Stimulated activated CD8-positive, alpha-beta memory T cell treated with anti-CD3 and anti-CD28 coated beads, Interleukin-15, amount 100 ng/mL, for 48 hours (primary cell): ENCODE measurements at regions not wholly inside any gene's neighbourhood (a gene's known extent, or its start where the extent isn't known, plus 50 kb on each side); places are given as distances from the start of the nearest gene placed in this dataset.
"Not testable (repeated sequence)": the region's sequence is repeated elsewhere in the genome, so short reads cannot be mapped to it uniquely, and the experiment has no call there.

Source experiments
- DNase-seq, 2 donors: peaks; one replicate each; pipeline ENCODE4 v3.0.0-alpha.2; 2020; ENCODE audit warnings: low read depth in 2 of 2

DNA sequence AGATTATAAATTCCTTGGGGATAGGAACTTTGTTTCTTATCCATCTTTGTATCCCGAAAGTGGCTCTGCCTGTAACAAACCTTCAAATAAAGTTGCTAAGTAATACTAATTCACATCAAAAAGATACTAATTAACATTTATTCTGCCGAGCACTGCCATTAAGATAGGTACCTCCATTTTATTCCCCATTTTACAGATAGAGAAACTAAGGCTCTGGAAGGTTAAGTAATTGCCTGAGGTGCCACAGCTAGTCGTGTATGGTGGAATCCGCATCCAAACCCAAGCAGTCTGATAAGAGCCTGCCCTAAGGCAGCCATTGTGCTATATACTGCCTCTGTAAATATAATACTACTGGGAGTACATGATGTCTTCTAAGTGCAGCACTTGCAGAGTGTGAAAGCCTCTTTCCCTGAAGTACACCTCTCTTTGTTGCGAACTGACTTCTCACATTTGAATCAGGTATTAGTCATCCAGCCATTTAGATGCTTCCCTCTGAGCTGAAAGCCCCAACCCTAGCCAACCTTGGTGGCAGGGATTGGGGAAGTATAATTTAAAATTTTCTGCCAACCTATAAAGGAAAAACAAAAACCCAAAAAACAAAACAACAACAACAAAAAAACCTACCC is 78.5 kb upstream of the CHD2 start:
- no peak for DNase-seq

DNA sequence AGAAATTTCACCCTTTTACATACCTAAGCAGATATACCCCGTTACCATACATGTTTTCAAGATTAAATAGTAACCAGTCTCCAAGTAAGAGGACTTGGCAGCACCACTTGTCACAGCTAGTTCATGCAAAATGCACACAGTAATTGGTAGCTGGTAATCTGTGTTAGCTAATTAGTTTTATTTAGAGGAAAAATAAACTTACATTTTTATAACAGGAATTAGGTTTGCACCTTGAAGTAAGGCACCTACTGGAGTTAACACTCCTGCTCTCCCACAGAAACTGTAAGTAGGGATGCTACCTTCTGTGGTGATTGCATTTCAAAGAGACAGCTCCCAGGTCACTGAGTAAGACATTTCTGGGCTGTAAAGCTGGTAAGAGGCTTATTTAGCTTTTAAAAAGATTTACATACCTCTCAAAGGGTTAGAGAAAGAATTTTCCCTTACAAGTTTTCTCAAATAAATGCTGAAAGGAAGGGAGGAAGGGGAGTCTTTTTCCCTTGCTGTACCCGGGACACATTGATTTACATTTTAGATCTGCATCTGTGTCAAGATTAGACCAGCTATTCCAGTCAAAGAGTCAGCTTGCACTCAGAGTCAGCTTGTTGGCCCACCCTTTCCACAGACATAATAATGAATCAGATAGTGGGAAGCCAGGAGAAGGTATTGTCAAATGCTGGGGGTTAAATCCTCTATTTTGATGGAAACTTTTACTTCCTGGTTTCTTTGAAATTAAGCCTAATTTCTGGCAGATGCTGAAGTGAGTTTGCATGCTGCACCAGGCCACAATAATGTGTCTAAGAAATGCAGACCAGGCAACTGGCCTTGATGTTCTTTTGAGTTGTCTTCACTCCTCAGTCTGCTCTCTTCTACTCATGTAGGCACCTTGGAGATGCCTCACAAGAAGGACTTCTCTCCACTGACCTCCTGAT is 77.6 kb upstream of the CHD2 start:
- DNase-seq: no peak

DNA sequence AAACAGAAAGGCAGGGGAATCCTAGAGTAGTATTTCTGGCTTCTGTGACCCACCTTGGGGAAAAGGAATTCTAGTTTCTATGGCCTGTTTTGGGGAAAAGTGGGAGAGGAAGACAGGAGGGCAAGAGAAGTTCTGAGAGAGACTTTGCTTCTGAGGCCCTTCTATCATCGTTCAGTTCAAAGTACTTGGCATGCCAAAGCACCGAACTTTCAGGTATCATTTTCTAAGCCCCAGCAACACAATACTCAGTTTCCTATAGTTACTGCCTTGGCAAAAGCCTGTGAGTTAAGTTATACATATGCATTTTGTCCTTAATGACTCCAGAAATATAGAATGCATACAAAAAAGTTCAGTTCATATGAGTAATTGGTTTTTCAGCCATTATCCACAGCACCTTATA is 74.1 kb upstream of the CHD2 start:
- DNase-seq: no peak

DNA sequence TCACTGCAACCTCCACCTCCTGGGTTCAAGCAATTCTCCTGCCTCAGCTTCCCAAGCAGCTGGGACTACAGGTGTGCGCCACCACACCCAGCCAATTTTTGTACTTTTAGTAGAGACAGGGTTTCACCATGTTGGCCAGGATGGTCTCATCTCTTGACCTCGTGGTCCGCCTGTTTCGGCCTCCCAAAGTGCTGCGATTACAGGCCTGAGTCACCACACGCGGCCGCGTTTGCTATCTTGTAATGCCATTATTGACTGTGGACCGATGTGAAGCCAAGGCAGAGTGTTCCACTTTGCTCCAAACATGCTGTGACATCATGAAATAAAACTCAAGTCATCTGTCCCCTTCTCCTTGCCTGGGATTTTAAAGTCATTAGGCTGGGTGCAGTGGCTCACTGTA is 72.1 kb upstream of the CHD2 start:
- not testable (repeated sequence) for DNase-seq

DNA sequence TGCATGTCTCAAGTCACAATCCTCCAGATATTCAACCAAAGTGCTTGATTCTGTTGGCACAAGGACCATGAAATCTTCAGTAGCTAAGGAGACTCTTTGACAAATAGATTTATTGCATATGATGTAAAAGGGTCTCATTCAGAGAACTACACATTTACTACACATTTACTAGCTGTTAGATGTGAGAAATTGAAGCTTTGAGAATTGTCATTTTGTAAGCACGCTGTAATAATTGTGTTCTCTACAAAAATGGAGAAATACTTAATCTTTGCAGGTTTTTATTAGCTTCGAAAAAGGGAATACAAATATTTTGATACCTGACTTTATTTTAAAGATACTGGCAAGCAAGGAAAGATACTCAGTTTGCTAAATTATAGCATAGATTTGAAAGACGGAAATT is 70.2 kb upstream of the CHD2 start:
- DNase-seq: no peak

DNA sequence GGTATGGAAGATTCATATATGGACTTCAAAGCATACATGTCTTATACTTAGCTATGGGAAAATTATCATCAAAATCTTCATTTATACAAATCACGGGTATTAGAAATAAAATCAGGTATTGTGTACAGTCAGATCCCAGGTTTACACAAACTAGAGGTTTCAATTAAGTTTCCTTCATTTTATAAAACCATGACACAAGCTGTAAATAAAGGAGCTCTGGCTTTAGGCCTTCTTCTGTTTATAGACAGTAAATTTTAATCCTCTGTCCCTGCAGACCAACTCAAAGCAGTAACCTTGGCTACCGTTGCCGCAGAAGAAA is 68.8 kb upstream of the CHD2 start:
- no peak for DNase-seq

DNA sequence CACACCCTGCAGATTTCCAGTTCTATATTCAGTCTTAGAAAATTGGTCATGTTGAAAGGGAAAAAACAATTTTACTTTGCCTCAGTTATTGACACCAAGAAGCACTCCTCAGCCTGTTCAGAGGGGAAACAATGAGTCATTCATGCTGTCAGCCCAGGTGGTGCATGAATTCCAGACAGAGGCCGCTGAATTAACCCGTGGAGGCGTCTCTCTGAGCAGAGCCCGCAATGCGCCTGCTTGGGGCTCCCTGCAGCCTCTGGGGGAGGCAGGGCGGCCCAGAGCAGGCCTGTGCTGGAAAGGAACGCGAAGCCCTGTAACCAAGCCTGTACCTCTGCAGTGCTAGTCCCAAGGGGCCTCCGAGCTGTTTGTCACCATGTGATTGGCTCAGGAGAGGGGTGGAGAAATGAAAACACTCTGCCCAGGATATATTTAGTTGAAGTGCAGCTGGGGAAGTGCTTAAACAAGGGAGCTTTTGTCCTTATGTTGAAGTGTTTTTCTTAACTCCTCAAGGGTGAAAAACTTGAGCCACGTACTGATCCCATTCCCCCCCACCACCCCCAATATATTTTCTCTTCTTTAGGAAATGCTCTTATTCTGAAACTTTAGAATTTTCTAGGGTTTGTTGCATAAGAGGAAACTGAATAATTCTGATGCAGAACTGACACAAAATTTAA is 68.3 kb upstream of the CHD2 start:
- peak; percentile 90 to 92 for DNase-seq

DNA sequence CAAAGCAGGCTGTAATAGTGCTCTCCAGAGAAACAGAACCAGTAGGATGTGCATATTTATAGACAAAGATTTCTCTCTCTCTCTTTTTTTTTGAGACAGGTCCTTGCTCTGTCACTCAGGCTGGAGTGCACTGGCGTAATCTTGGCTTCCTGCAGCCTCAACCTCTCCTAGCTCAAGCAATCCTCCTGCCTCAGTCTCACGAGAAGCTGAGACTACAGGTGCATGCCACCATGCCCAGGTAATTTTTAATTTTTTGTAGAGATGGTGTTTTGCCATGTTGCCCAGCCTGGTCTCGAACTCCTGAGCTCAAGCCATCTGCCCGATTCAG is 67.1 kb upstream of the CHD2 start:
- DNase-seq: no peak

DNA sequence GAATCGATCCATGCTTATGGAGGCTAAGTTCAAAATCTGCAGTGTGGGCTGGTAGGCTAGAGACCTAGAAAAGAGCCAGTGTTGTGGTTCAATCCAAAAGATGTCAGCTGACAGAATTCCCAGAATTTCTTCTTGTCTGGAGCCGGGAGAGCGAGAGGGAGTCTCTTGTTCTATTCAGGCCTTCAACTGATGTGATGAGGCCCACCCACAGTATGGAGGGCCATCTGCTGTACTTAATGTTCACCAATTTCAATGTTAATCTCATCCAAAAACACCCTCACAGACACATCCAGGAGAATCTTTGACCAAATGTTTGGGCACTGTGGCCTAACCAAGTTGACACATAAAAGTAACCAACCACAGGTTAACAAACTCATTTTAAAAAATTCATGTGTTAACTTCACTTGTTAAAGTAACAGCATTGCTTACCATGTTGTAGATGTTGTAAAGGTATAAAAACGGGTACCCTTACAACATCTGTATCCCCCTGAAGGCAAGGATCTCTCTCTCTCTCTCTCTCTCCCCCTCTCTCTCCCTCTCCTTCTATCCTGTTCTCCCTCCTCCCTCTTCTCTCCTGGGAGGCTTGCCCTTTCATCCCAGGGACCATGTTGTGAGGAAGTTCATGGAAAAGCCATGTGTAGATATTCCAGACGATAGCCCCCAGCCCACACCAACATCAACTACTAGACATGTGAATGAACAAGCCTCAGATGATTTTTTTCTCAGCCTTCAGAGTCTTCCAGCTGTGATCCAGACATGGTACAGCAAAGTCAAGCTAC is 66.4 kb upstream of the CHD2 start:
- no peak for DNase-seq

DNA sequence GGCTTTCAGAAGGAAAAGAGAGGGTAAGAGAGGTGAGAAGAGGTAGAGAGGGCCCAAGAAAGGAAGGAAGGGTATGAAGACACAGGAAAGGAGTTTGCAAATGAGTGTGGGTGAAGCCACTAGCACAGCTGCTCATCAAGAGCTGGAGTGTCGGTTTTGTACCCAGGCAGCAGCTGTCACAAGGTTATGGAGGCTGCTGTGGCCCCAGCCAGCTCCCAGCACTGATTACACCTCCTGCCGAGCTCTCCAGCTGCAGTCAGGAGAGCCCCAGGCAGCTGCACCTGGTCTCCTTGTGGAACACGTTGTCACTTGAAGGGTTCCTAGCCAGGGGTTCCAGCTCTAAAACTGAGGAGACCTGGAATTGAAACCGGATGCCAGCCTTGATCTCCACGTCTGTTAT is 60.4 kb upstream of the CHD2 start:
- DNase-seq: no peak

DNA sequence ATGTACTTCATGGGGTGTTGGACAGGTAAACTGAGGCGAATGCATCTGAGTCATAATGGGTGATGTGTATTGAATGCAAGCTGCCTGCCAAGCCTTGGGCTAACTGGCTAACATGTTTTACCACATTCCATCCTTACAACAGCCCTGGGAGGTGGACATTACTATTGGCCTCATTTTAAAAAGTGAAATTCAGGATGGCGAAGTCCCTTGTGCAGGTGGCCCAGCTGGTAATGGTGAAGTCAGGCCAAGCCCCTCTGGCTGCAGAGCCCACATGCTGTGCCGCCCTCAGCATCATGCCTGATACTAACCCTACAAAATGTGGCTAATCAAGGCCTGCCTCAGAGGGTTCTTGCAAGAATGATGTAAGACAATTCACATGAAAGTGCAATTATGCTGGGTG is 60.0 kb upstream of the CHD2 start:
- DNase-seq: no peak

DNA sequence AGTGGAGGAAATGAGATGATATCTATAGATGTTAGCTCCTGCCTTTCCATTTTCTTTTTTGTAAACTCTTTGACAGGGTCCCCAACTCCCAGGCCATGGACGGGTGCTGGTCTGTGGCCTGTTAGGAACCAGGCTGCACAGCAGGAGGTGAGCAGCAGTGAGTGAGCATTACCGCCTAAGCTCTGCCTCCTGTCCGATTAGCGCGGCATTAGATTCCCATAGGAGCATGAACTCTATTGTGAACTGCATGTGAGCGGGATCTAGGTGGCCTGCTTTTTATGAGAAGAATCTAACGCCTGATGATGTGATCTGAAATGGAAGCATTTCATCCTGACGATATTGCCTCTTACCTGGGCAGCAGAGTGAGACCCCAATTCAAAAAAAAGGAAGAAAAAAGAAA is 56.8 kb upstream of the CHD2 start:
- no peak for DNase-seq

DNA sequence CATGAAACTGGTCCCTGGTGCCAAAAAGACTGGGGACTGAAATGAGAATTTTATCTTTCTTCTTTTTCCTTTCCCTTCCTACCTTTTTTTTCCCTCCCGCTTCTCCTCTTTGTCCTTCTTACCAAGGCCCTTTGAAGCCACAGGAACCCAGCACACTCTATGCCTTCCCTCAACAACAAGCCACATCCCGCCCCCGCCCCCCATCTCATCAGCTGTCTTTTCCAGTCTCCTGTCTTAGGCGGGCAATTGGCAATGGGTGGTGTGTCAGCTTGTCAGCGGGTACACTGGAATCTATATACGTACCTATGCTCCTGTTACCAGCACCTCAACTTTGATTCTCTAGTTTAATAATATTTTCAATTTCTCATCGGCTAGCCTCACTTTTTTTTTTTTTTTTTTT is 56.3 kb upstream of the CHD2 start:
- DNase-seq: no peak

DNA sequence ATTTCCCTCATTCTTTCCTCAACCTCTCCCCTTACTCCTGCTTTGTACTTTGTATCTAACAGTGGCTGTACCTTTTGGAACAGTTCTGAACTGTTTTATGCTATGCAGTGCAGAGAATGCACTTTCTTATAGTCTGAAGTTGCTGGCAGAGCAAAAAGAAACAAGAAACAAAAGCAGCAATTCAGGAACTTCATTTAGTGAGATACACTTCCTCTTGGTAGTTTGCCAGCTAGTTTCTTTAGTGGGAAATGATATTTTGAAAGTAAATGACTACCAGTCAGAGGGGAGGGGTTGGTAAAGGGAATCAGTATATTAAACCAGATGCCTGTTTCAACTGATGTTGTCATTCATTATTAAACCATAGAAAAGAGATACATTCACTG is 55.0 kb upstream of the CHD2 start:
- DNase-seq: no peak

DNA sequence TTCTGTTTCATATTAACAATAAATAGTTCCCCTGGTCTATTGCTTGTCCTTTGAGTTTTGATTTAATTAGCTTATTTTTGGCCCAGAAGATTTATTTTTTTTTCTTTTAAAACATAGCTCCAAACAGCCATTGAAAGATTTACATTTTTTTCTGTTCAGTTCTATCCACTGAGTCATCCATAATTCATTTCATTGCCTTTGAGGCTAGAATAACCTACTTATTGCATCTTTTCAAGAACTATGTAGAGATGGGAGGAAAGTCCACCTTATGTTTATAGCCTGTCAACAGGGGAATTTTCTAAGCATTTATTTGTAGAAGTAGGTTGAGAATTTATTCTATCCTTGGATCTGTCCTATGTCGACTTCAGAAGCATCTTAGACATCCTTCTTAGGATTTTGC is 53.4 kb upstream of the CHD2 start:
- no peak for DNase-seq

DNA sequence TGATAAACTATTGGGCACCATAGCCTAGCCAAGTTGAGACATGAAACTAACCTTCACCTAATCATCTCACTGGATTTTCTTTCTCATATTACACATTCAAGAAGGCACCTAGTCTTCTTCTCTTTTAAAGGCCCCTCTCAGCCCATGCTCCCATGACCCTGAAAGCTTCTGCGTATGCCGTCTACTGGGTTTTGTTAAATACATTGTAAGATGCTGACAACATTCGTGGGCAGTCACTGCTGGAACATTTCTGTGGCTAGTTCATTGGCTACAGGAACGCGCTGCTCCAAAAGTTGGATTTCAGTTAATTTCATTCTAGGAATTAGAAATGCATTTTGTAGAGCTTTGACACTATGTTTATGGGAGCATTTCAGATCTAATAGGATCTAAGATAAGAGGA is 52.3 kb upstream of the CHD2 start:
- no peak for DNase-seq

DNA sequence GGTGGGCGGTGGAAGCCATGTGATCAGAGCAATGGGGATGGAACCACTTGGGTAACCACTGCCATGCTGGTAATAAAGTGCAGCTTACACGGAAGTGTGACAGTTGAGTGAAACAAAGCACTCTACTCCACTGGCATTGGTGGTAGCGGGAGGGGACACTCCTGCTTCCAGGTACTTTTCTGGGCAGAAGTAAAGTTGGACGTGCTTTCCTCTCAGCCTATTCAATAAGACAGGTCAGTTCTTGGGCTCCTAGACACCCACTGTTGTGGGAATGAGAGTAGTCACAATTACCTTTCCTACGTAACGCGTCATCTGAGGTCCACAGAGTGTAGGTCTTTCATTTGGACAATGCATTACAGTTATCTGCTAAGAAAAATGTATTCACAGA is 51.7 kb upstream of the CHD2 start:
- DNase-seq: no peak

DNA sequence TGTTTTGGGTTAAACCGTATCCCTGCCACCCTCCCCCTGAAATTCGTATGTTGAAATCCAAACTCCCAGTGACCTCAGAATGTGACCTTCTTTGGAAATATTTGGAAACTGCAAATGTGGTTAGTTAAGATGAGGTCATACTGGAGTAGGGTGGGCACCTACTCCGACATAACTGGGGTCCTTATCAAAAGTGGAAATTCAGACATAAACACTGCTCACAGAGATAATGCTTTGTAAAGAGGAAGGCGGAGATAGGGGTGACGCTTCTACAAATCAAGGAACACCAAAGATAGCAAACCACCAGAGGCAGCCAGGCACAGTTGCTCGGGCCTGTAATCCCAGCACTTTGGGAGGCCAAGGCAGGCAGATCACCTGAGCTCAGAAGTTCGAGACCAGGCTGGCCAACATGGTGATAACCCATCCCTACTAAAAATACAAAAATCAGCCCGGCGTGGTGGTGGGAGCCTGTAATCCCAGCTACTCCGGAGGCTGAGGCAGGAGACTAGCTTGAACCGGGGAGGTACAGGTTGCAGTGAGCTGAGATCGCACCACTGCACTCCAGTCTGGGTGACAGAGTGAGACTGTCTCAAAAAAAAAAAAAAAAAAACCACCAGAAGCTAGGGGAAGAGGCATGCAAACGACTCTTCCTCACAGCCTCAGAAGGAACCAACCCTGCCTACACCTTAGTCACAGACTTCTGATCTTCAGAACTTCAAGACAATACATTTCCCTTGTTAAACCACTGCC is 51.1 kb upstream of the CHD2 start:
- DNase-seq: no peak

DNA sequence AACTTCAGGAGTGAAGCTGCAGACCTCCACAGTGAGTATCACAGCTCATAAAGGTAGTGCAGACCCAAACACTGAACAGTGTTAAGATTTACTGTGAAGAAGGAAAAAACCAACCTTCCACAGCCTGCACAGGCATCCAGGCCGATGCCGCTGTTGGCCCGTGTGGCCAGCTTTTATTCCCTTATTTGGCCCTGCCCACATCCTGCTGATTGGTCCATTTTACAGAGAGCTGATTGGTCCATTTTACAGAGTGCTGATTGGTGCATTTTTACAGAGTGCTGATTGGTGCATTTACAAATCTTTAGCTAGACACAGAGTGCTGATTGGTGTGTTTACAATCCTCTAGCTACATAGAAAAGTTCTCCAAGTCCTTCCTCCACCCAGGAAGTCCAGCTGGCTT is 49.9 kb upstream of the CHD2 start:
- not testable (repeated sequence) for DNase-seq
